ENCODE measurements at regions not wholly inside any gene's neighbourhood (a gene's known extent, or its start where the extent isn't known, plus 50 kb on each side); places are given as distances from the start of the nearest gene placed in this dataset.

- no peak overlapping the region for H2AFZ ChIP-seq (ENCODE audit: low read length)
- DNase-seq, result no peak
- no peaks in the 10 kb centered on the region for H3K27me3 ChIP-seq (replicated peaks; ENCODE audit: insufficient read depth, low read length)
- no peaks in the 10 kb centered on the region for H3K4me1 ChIP-seq (ENCODE audit: low read length)
- TF ChIP-seq CTCF (IDR thresholded peaks at IDR 0.05; ENCODE audit: low read length), result no peak
- TF ChIP-seq EZH2phosphoT487 (IDR thresholded peaks at IDR 0.05; ENCODE audit: low read length), result no peak
- no peak for TF ChIP-seq EZH2 (optimal IDR thresholded peaks at IDR 0.05; ENCODE audit: low read depth, low read length)
- no peaks in the 10 kb centered on the region for H3K36me3 ChIP-seq (replicated peaks; ENCODE audit: insufficient read depth, low read length)
- no peak overlapping the region for H3K27ac ChIP-seq (ENCODE audit: low read length)
- H4K20me1 ChIP-seq (ENCODE audit: insufficient read depth, low read length), result no peaks in the 10 kb centered on the region
- H3K9me3 ChIP-seq (replicated peaks; ENCODE audit: insufficient read depth, low read length), result 0 out of 2 replicates have a peak, but pooled peaks cover 3% of the 10 kb centered on the region
- H3K79me2 ChIP-seq (ENCODE audit: low read length), result no peaks in the 10 kb centered on the region
- no peak overlapping the region for H3K4me2 ChIP-seq (ENCODE audit: low read depth, low read length)
- no peak overlapping the region for H3K4me3 ChIP-seq (ENCODE audit: low read length)
- no peaks in the 10 kb centered on the region for H3F3A ChIP-seq (ENCODE audit: insufficient read depth, low read length)
- no peaks in the 10 kb centered on the region for H3K9me2 ChIP-seq (replicated peaks; ENCODE audit: insufficient read depth, low read length)
- no peak overlapping the region for H3K9ac ChIP-seq (ENCODE audit: low read length)
These were observed 240.2 kb downstream of the CYP26B1 start for GRCh38 chr2:71907503-71907902.

- TF ChIP-seq EZH2 (optimal IDR thresholded peaks at IDR 0.05; ENCODE audit: low read depth, low read length), result no peak
- TF ChIP-seq EZH2phosphoT487 (IDR thresholded peaks at IDR 0.05; ENCODE audit: low read length), result no peak
- TF ChIP-seq CTCF (IDR thresholded peaks at IDR 0.05; ENCODE audit: low read length), result no peak
- Histone ChIP-seq H3K4me3 (ENCODE audit: low read length) (no peak overlapping the region), H2AFZ (ENCODE audit: low read length) (no peak overlapping the region), H3K9ac (ENCODE audit: low read length) (no peak overlapping the region), H3K9me3 (replicated peaks; ENCODE audit: insufficient read depth, low read length) (0 out of 2 replicates have a peak, but pooled peaks cover 3% of the 10 kb centered on the region), H3K27ac (ENCODE audit: low read length) (no peak overlapping the region), H3K4me2 (ENCODE audit: low read depth, low read length) (no peak overlapping the region), H3F3A (ENCODE audit: insufficient read depth, low read length) (no peaks in the 10 kb centered on the region), H3K27me3 (replicated peaks; ENCODE audit: insufficient read depth, low read length) (no peaks in the 10 kb centered on the region), H3K9me2 (replicated peaks; ENCODE audit: insufficient read depth, low read length) (no peaks in the 10 kb centered on the region), H3K79me2 (ENCODE audit: low read length) (no peaks in the 10 kb centered on the region), H4K20me1 (ENCODE audit: insufficient read depth, low read length) (no peaks in the 10 kb centered on the region), H3K4me1 (ENCODE audit: low read length) (no peaks in the 10 kb centered on the region), H3K36me3 (replicated peaks; ENCODE audit: insufficient read depth, low read length) (no peaks in the 10 kb centered on the region)
- DNase-seq, result no peak
These were observed 241.2 kb downstream of the CYP26B1 start for GRCh38 chr2:71906357-71906973.

GRCh38 chr2:71905205-71905604 lies 242.5 kb downstream of the CYP26B1 start:
- H3K4me3 ChIP-seq (ENCODE audit: low read length), result no peak overlapping the region
- H3K9ac ChIP-seq (ENCODE audit: low read length), result no peak overlapping the region
- no peak for DNase-seq
- H3K79me2 ChIP-seq (ENCODE audit: low read length), result no peaks in the 10 kb centered on the region
- no peaks in the 10 kb centered on the region for H3K9me3 ChIP-seq (replicated peaks; ENCODE audit: insufficient read depth, low read length)
- H3K4me2 ChIP-seq (ENCODE audit: low read depth, low read length), result no peak overlapping the region
- H3F3A ChIP-seq (ENCODE audit: insufficient read depth, low read length), result no peaks in the 10 kb centered on the region
- no peaks in the 10 kb centered on the region for H3K27me3 ChIP-seq (replicated peaks; ENCODE audit: insufficient read depth, low read length)
- H3K27ac ChIP-seq (ENCODE audit: low read length), result no peak overlapping the region
- H3K4me1 ChIP-seq (ENCODE audit: low read length), result no peaks in the 10 kb centered on the region
- no peaks in the 10 kb centered on the region for H4K20me1 ChIP-seq (ENCODE audit: insufficient read depth, low read length)
- no peak overlapping the region for H2AFZ ChIP-seq (ENCODE audit: low read length)
- no peaks in the 10 kb centered on the region for H3K9me2 ChIP-seq (replicated peaks; ENCODE audit: insufficient read depth, low read length)
- TF ChIP-seq EZH2phosphoT487 (IDR thresholded peaks at IDR 0.05; ENCODE audit: low read length) (no peak), CTCF (IDR thresholded peaks at IDR 0.05; ENCODE audit: low read length) (no peak), EZH2 (optimal IDR thresholded peaks at IDR 0.05; ENCODE audit: low read depth, low read length) (no peak)
- no peaks in the 10 kb centered on the region for H3K36me3 ChIP-seq (replicated peaks; ENCODE audit: insufficient read depth, low read length)

Measured in MM.1S (cell line).